GM12891 (cell line): ENCODE measurements at regions not wholly inside any gene's neighbourhood (a gene's known extent, or its start where the extent isn't known, plus 50 kb on each side); places are given as distances from the start of the nearest gene placed in this dataset.
A peak's percentile ranks its signal among the peaks of the same experiment; 100 is the strongest.

Experiments
- DNase-seq: peaks from one replicate; pipeline ENCODE4 v3.0.0; 2011; ENCODE audit warnings: low spot score; ENCODE audit not compliant: insufficient read length
- FAIRE-seq: peaks from 2 replicates; lab custom pipeline; 2011; peaks lifted over from hg19 to GRCh38; lab: Jason Lieb, UNC
- PAX5 ChIP-seq: IDR thresholded peaks from 2 replicates; pipeline ENCODE4 v1.6.1; 2011; ENCODE audit warnings: low read length, moderate library complexity, mild to moderate bottlenecking; ENCODE audit not compliant: insufficient read depth, severe bottlenecking
- POLR2A ChIP-seq: IDR thresholded peaks from 2 replicates; pipeline ENCODE4 v1.6.1; 2011; ENCODE audit warnings: low read depth, low read length, control low read depth
- POLR2AphosphoS5 ChIP-seq: IDR thresholded peaks from 2 replicates; pipeline ENCODE4 v1.6.1; 2011; ENCODE audit warnings: low read depth, low read length, control low read depth
- POU2F2 ChIP-seq: IDR thresholded peaks from 2 replicates; pipeline ENCODE4 v1.6.1; 2011; ENCODE audit warnings: low read depth, mild to moderate bottlenecking, control low read depth, low read length, moderate library complexity
- SPI1 ChIP-seq: IDR thresholded peaks from 2 replicates; pipeline ENCODE4 v1.6.1; 2011; ENCODE audit warnings: low read depth, low read length, control low read depth
- TAF1 ChIP-seq: IDR thresholded peaks from 2 replicates; pipeline ENCODE4 v1.6.1; 2011; ENCODE audit warnings: low read depth, low read length, control low read depth

- TF ChIP-seq POLR2A (no peak), POU2F2 (no peak), POLR2AphosphoS5 (no peak), PAX5 (no peak), SPI1 (no peak), TAF1 (no peak)
- FAIRE-seq: peak; percentile 5
- DNase-seq: no peak
Observed at GRCh38 chr22:25482091-25482760, 82.2 kb upstream of the GRK3 start.

- FAIRE-seq (no peak), DNase-seq (no peak)
- no peak for TF ChIP-seq SPI1
- no peak for TF ChIP-seq PAX5
- no peak for TF ChIP-seq TAF1
- TF ChIP-seq POU2F2: no peak
- TF ChIP-seq POLR2AphosphoS5: no peak
- TF ChIP-seq POLR2A: no peak
Observed at GRCh38 chr22:25482868-25483639, 81.4 kb upstream of the GRK3 start.

GRCh38 chr22:25483931-25484330, 80.5 kb upstream of the GRK3 start:
- DNase-seq (no peak), FAIRE-seq (no peak)
- TF ChIP-seq SPI1 (no peak), TAF1 (no peak), POU2F2 (no peak), POLR2A (no peak), POLR2AphosphoS5 (no peak), PAX5 (no peak)

- TF ChIP-seq TAF1: no peak
- no peak for TF ChIP-seq PAX5
- no peak for TF ChIP-seq POLR2A
- no peak for TF ChIP-seq SPI1
- no peak for TF ChIP-seq POLR2AphosphoS5
- no peak for TF ChIP-seq POU2F2
- DNase-seq: no peak
- FAIRE-seq: no peak
Observed at GRCh38 chr22:25484521-25485315, 79.8 kb upstream of the GRK3 start.

- FAIRE-seq: peak; percentile 83
- TF ChIP-seq TAF1 (no peak), POLR2A (no peak), POLR2AphosphoS5 (no peak), SPI1 (peak; percentile 56), POU2F2 (no peak)
- no peak for DNase-seq
Observed at GRCh38 chr22:25485626-25486545, 78.6 kb upstream of the GRK3 start.

GRCh38 chr22:25487508-25487907, 77.0 kb upstream of the GRK3 start:
- TF ChIP-seq TAF1 (no peak), POU2F2 (no peak), PAX5 (no peak), POLR2A (no peak), SPI1 (no peak), POLR2AphosphoS5 (no peak)
- FAIRE-seq (peak; percentile 40), DNase-seq (no peak)

- DNase-seq (no peak), FAIRE-seq (peak; percentile 51)
- TF ChIP-seq SPI1: no peak
Observed at GRCh38 chr22:25488244-25489020, 76.0 kb upstream of the GRK3 start.

GRCh38 chr22:25489947-25490346, 74.5 kb upstream of the GRK3 start:
- TF ChIP-seq POU2F2 (no peak), TAF1 (no peak)
- FAIRE-seq (no peak), DNase-seq (no peak)
